Astrocyte of the cerebellum (primary cell): ENCODE measurements at regions not wholly inside any gene's neighbourhood (a gene's known extent, or its start where the extent isn't known, plus 50 kb on each side); places are given as distances from the start of the nearest gene placed in this dataset.

Source experiments
- DNase-seq: peaks from one replicate; pipeline ENCODE4 v3.0.0-alpha.2; 2011; ENCODE audit warnings: low read depth
- H3K4me3 ChIP-seq: 2 replicates; pipeline ENCODE4 v1.5.1; 2011; ENCODE audit warnings: mild to moderate bottlenecking, low read depth, low read length, moderate library complexity
- in situ Hi-C: cut with HindIII; loops from 2 replicates; pipeline ENCODE4 v1.10.0; 2017; ENCODE audit warnings: low sequenced_read_pairs
- TF ChIP-seq, protein P1 (sequence below): IDR thresholded peaks from 2 replicates; pipeline ENCODE4 v1.5.1; 2012; ENCODE audit warnings: low read length, low read depth, moderate library complexity, mild to moderate bottlenecking; ENCODE audit errors: missing control alignments

- TF ChIP-seq, protein P1, sequence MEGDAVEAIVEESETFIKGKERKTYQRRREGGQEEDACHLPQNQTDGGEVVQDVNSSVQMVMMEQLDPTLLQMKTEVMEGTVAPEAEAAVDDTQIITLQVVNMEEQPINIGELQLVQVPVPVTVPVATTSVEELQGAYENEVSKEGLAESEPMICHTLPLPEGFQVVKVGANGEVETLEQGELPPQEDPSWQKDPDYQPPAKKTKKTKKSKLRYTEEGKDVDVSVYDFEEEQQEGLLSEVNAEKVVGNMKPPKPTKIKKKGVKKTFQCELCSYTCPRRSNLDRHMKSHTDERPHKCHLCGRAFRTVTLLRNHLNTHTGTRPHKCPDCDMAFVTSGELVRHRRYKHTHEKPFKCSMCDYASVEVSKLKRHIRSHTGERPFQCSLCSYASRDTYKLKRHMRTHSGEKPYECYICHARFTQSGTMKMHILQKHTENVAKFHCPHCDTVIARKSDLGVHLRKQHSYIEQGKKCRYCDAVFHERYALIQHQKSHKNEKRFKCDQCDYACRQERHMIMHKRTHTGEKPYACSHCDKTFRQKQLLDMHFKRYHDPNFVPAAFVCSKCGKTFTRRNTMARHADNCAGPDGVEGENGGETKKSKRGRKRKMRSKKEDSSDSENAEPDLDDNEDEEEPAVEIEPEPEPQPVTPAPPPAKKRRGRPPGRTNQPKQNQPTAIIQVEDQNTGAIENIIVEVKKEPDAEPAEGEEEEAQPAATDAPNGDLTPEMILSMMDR = no peak
- in situ Hi-C loops = no loop called here
- H3K4me3 ChIP-seq = no peak overlapping the region
- DNase-seq = no peak
Observed at GRCh38 chr2:51404226-51404625, 372.3 kb upstream of the NRXN1 start.

- no peak overlapping the region for H3K4me3 ChIP-seq
- no peak for DNase-seq
- TF ChIP-seq, protein P1 = no peak
- in situ Hi-C loops = no loop called here
Observed at GRCh38 chr2:51401546-51401945, 369.6 kb upstream of the NRXN1 start.

DNA sequence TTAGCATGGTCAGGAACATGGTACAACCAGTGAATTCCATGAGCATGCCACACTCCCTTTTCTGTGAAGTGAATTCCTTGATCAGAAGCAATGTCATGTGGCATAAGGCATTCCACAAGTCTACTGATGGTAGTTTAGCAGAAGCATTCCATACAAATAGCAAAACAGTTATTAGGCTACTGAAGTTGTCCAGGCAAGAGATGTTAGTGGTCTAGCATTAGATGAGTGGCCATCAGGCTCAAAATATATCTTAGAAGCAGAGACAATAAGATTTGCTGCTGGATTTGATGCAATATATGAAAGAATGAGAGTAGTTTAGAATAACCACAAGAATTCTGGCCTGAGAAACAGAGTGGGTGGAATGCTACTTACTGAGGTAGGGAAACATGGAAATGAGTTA is 355.3 kb upstream of the NRXN1 start:
- peak; percentile 59 for DNase-seq
- TF ChIP-seq, protein P1 = no peak
- H3K4me3 ChIP-seq = no peak overlapping the region
- in situ Hi-C loops = no loop called here

GRCh38 chr2:51379997-51380396 is 348.1 kb upstream of the NRXN1 start:
- no peak overlapping the region for H3K4me3 ChIP-seq
- in situ Hi-C loops = no loop called here
- no peak for DNase-seq
- TF ChIP-seq, protein P1 = no peak

GRCh38 chr2:51368250-51368649 is 336.3 kb upstream of the NRXN1 start:
- TF ChIP-seq, protein P1 = no peak
- no peak for DNase-seq
- no peak overlapping the region for H3K4me3 ChIP-seq
- in situ Hi-C loops = no loop called here

DNA sequence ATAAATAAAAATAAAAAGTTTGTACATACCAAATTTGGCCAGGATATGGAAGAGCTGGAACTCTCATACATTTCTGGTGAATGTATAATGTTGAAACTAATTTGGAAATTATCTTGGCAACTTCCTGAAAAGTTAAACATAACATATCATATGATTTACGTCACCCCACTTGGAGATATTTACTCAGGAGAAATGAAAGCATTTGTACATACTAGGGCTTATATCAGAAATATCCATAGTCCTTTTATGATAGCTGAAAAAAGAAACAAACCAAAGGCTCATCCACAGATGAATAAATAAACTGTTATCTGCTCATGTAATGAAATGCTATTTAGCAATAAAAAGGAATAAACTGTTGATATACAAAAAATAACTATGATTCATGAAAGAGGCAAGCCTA is 318.2 kb upstream of the NRXN1 start:
- DNase-seq = no peak
- H3K4me3 ChIP-seq = no peak overlapping the region
- TF ChIP-seq, protein P1 = no peak
- in situ Hi-C loops = no loop called here

DNA sequence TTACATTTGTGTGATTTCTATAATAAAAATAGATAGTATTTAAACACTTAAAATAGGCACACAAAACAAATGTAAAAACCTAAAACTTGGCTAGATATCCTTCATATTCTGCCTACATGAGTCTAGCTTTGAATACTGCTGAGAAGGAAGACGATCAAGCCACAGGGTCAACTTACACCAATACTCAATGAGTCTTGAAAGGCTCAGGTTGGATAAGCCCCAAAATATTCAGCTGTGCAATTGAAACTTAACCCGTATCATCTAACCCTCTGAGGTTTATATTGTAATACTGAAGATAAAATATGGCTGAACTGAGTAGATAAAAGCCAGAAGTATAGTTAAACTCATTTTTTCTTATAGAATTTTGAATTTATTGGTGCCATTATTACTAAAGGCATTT is 313.0 kb upstream of the NRXN1 start:
- H3K4me3 ChIP-seq = no peak overlapping the region
- DNase-seq = no peak
- in situ Hi-C loops = no loop called here
- TF ChIP-seq, protein P1 = no peak
